CD4-positive, alpha-beta T cell treated with Interleukin-2 at 100 ng/mL for 4 hours (primary cell): ENCODE measurements at regions not wholly inside any gene's neighbourhood (a gene's known extent, or its start where the extent isn't known, plus 50 kb on each side); places are given as distances from the start of the nearest gene placed in this dataset.

ENCODE experiments used
- DNase-seq: peaks from one replicate; pipeline ENCODE4 v3.0.0-alpha.2; 2020; ENCODE audit warnings: low spot score

- DNase-seq = no peak
Measured at GRCh38 chr21:17406202-17406601, 106.6 kb upstream of the CXADR start.

DNA sequence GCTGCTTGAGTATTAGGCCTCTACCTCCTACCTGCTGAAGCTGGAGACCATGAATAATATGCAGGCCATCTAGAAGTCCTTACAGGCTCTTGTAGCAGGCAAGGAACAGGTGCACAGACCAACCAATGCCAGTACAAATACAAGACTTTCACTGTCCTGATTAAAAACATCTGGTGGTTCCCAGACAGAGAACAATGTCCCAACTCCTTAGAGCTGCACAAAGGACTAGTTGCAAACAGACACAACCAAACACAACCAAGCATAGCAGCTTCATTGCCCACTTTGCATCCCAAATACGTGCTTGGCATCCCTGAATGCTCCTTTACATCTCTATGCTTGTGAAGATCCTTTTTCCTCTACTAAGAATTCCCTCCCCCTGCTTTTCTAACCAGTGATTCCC lies 98.1 kb upstream of the CXADR start:
- no peak for DNase-seq

- no peak for DNase-seq
Measured at GRCh38 chr21:17416139-17416538, 96.7 kb upstream of the CXADR start.

- DNase-seq = no peak
Measured at GRCh38 chr21:17422931-17423330, 89.9 kb upstream of the CXADR start.

DNA sequence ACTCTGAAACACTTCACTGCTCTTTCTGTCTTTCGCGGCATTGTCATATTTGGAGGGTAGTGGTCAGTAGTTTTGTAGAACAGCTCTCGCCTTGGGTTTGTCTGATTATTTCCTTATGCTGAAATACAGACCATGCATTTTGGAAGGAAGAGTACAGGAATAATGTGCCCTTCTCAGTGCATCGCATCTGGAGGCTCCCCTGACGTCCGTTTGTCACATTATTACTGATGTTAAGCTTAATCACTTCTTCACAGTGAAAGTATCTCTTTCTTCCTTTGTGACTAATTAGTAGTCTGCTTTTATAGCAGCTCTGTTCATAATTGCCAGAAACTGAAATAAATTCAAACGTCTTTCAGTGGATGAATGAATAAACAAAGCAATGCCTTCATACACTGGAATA lies 85.7 kb upstream of the CXADR start:
- DNase-seq = no peak

- no peak for DNase-seq
Measured at GRCh38 chr21:17427831-17428483, 84.9 kb upstream of the CXADR start.

DNA sequence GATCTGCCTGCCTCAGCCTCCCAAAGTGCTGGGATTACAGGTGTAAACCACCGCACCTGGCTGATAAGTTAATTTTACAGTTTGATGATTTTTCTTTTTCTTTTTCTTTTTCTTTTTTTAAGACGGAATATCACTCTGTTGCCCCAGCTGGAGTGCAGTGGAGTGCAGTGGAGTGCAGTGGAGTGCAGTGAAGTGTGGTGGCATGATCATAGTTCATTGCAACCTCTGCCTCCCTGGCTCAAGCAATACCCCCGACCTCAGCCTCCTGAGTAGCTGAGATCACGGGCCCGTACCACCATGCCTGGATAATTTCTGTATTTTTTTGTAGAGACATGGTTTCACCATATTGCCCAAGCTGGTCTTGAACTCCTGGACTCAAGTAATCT lies 84.4 kb upstream of the CXADR start:
- DNase-seq = no peak

DNA sequence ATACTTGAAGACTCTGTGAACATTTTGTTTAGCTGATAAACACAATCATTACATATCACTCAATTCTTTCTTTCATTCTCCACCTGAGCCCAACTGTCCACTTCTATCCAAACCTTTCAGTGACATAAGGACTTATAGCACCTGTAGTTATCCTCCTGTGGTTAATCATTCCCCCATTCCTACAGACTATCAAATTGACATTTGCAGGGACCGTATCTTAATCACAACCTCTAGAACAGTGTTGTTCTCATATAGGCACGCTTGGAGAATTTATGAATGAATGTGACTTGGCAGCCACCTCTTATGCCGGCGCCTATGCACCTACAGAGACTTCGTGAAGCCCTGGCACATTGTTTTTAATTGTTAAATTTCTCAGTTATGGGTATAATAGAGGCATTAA lies 83.9 kb upstream of the CXADR start:
- no peak for DNase-seq

GRCh38 chr21:17429936-17430335 lies 82.9 kb upstream of the CXADR start:
- DNase-seq = no peak

DNA sequence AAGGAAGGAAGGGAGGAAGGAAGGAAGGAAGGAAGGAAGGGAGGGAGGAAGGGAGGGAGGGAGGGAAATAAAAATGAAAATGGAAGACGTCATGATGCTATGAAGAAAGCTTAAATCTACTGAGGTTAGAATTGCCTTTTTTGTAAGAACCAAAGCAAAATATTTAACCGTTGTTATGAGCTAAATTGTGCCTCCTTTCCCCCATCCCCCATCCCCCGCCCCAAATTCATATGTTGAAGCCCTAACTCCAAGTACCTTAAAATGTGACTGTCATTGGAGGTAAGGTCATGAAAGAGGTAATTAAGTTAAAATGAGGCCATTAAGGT lies 80.1 kb upstream of the CXADR start:
- no peak for DNase-seq

- no peak for DNase-seq
Measured at GRCh38 chr21:17433730-17434129, 79.1 kb upstream of the CXADR start.

- no peak for DNase-seq
Measured at GRCh38 chr21:17435565-17436543, 77.0 kb upstream of the CXADR start.

DNA sequence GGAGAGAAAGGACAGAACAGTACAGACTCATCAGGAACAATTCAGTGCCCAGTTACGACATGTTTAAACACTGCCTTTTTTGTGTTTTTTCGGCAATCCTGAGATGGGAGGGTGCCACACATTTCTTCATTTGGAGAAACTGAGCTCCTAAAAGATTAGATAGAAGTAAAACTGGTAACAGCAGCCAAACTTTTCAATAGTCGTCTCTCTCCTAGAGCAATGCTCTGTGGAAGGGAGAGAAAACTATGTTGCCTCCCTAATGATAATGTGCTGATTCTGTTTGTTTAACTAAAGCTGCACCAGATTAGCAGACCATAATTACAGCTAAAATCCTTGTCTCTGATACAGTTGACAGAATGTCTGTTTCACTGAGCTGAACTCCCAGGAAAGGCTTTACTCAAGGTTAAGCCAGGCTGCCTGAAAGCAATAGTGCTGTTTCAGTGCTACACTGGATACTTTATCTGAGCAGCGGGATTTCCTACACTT lies 76.2 kb upstream of the CXADR start:
- no peak for DNase-seq

DNA sequence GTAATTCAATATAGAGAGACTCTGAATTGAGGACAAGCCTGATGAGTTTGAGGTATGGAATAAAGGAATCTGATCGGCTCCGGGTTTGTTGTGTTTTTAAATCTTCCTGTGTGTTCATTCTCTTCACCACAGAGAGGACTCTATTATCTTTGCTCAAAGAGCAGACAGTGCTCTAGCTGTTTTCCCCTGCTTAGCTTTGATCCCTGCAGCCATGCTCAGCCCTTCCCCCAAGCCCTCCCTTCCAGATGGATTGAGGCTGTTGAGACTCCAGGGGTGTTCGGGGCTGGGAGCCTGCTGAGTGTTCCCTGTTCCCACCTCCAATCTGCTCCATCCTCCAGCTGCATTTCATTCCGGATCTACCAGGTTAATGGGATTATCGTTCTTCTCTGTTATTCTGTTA lies 74.2 kb upstream of the CXADR start:
- no peak for DNase-seq

DNA sequence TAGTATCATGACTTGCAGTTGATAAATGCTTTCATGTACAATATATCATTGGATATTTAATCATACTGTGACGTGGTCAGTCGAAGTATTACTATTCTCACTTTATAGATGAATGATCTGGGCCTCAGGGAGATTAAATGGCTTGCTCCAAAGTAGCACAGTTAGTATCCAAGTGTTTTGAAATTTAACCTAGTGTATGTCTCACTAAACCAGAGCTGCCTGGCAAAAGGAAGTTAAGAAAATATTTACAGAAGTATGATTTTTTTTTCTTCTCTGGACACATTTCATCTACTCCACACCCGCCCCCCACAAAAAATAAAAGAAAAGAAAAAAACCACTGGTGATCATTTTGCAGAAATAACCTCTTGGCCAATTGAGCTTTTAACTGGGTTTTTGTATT lies 71.9 kb upstream of the CXADR start:
- no peak for DNase-seq

DNA sequence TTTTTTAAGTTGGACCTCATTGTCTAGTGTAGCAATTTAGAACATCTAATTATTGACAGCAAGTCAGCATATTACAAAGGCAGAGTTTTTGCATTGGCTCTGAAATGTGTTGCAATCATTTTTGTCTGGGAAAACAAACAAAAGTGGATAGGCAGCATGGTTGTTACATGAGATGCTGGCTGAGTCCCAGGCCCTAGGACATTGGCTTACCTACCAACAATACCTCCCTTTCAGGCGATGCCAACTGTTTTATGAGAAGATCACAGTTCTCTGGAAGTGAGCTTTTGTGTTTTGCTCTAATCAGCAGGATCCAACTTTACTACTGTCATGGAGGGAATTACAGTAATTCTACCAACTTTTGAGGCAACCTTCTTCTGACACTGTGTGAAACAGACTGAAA lies 71.5 kb upstream of the CXADR start:
- DNase-seq = no peak

DNA sequence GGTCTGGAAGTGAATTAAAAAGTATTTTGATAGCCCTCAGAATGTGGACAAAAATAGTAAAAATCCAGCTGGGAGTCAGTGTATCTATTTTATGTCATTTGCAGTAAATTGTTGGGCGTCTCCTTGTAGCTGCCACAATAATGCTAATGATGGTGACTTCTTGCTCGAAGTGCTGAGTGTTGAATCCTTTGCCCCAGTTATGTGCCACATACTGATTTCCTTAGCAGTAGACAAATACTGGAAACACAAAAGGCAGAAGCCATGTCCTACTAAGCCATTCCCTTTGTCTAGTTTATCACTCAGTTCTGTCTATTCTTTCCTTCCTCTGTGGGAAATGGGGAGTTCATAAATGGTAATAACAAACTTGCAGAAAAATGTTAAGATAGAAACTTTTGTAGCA lies 70.7 kb upstream of the CXADR start:
- no peak for DNase-seq

DNA sequence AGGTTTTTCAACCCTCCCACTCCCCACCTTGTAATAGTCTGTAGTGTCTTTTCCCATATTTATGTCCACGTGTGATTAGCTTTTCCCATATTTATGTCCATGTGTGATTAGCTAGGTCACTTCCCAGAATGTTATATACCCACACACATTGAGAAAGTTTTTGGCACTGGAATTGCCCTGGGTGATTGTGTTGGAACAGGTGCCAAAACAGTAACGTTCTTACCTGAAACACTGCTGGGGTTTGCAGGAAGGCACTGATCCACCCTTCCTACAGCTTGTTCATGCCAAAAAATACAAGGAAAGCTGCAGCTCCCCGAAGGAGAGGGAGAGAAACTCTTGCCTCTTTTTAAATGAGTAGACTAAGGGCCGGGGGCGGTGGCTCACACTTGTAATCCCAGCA lies 68.0 kb upstream of the CXADR start:
- no peak for DNase-seq

DNA sequence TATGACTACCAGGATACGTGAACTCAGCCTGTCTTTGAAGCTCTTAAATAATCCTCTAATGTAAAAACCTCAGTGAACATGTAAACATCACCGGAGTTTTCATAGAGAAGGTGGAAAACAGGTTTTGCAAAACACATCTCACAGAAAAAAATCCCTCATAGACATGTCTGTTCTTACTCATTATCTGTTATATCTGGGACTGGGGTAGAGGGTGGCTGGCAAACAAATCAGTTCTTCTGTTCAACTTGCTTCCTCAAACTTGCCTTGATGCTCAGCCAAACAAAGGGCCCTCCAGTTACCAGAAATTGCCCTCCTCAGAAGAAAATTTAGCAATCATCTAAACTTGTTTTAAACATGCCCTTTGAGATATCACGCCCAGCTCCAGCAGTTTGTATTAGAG lies 66.1 kb upstream of the CXADR start:
- DNase-seq = no peak

DNA sequence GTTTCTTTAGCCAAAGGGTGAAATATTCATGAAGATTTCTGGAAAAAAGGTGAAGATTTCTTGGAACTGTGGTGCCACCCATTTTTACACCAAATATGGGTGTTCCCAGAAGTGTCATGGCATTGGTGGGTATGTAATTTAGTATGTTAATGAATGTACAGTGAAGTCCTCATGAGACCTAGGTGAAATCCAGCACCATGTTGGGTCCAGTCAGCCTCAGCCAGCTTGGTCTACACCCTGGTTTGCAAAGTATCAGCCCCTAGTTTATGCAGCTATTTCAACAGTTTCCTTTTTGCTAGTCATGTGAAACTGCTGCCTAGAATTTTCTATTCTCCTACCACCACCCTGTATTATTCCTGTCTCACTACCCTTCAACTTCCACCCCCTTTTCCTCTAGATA lies 63.1 kb upstream of the CXADR start:
- no peak for DNase-seq

GRCh38 chr21:17451364-17451891 lies 61.4 kb upstream of the CXADR start:
- DNase-seq = no peak

GRCh38 chr21:17454315-17455027 lies 58.4 kb upstream of the CXADR start:
- DNase-seq = no peak

GRCh38 chr21:17455028-17455353 lies 57.9 kb upstream of the CXADR start:
- DNase-seq = no peak
